G401 (cell line): ENCODE measurements at regions not wholly inside any gene's neighbourhood (a gene's known extent, or its start where the extent isn't known, plus 50 kb on each side); places are given as distances from the start of the nearest gene placed in this dataset.

Experiments used
- DNase-seq: peaks from one replicate; pipeline ENCODE4 v3.0.0-alpha.2; 2015; ENCODE audit warnings: low spot score
- in situ Hi-C: cut with HindIII; loops from 2 replicates; pipeline ENCODE4 v1.10.0; 2016; ENCODE audit warnings: low sequenced_read_pairs, mixed read lengths

- in situ Hi-C loops: no loop called here
- no peak for DNase-seq
These were observed 276.9 kb upstream of the PRKD1 start for GRCh38 chr14:30204431-30204980.

- no peak for DNase-seq
- in situ Hi-C loops: no loop called here
These were observed 281.5 kb upstream of the PRKD1 start for GRCh38 chr14:30209136-30209535.

- no peak for DNase-seq
- in situ Hi-C loops: no loop called here
These were observed 283.0 kb upstream of the PRKD1 start for GRCh38 chr14:30210630-30211029.

- in situ Hi-C loops: no loop called here
- no peak for DNase-seq
These were observed 283.7 kb upstream of the PRKD1 start for GRCh38 chr14:30211326-30211725.

- no peak for DNase-seq
- in situ Hi-C loops: no loop called here
These were observed 286.4 kb upstream of the PRKD1 start for GRCh38 chr14:30214014-30214413.

GRCh38 chr14:30214461-30215090 is 286.9 kb upstream of the PRKD1 start:
- peak; percentile 36 for DNase-seq
- in situ Hi-C loops: no loop called here

GRCh38 chr14:30218907-30219306 is 291.3 kb upstream of the PRKD1 start:
- no peak for DNase-seq
- in situ Hi-C loops: no loop called here

- no peak for DNase-seq
- in situ Hi-C loops: no loop called here
These were observed 293.9 kb upstream of the PRKD1 start for GRCh38 chr14:30221546-30221945.

GRCh38 chr14:30223385-30223785 is 295.7 kb upstream of the PRKD1 start:
- in situ Hi-C loops: no loop called here
- DNase-seq: no peak

GRCh38 chr14:30223966-30224365 is 296.3 kb upstream of the PRKD1 start:
- in situ Hi-C loops: no loop called here
- DNase-seq: no peak

GRCh38 chr14:30225176-30225575 is 297.5 kb upstream of the PRKD1 start:
- in situ Hi-C loops: no loop called here
- no peak for DNase-seq

GRCh38 chr14:30227436-30227835 is 299.8 kb upstream of the PRKD1 start:
- DNase-seq: no peak
- in situ Hi-C loops: no loop called here

GRCh38 chr14:30227876-30228275 is 300.2 kb upstream of the PRKD1 start:
- no peak for DNase-seq
- in situ Hi-C loops: no loop called here

GRCh38 chr14:30230719-30231118 is 303.1 kb upstream of the PRKD1 start:
- DNase-seq: no peak
- in situ Hi-C loops: no loop called here

- in situ Hi-C loops: no loop called here
- DNase-seq: no peak
These were observed 307.3 kb upstream of the PRKD1 start for GRCh38 chr14:30234966-30235365.

GRCh38 chr14:30235485-30235884 is 307.8 kb upstream of the PRKD1 start:
- in situ Hi-C loops: no loop called here
- DNase-seq: no peak

GRCh38 chr14:30238936-30239335 is 311.3 kb upstream of the PRKD1 start:
- in situ Hi-C loops: no loop called here
- no peak for DNase-seq

- in situ Hi-C loops: no loop called here
- no peak for DNase-seq
These were observed 312.4 kb upstream of the PRKD1 start for GRCh38 chr14:30240018-30240417.

GRCh38 chr14:30240685-30241084 is 313.0 kb upstream of the PRKD1 start:
- in situ Hi-C loops: no loop called here
- no peak for DNase-seq

- in situ Hi-C loops: no loop called here
- no peak for DNase-seq
These were observed 315.1 kb upstream of the PRKD1 start for GRCh38 chr14:30242744-30243143.

- in situ Hi-C loops: no loop called here
- DNase-seq: no peak
These were observed 315.6 kb upstream of the PRKD1 start for GRCh38 chr14:30243207-30243606.
